LNCAP (cell line): ENCODE measurements at regions not wholly inside any gene's neighbourhood (a gene's known extent, or its start where the extent isn't known, plus 50 kb on each side); places are given as distances from the start of the nearest gene placed in this dataset.

Source experiments
- CTCF ChIP-seq: fragments of 450-650 bp; IDR thresholded peaks from 2 replicates; pipeline ENCODE4 v1.5.1; 2017; ENCODE audit warnings: mild to moderate bottlenecking

GRCh38 chr2:116513991-116514390 lies 1300.5 kb upstream of the DDX18 start:
- TF ChIP-seq CTCF, result no peak

- TF ChIP-seq CTCF, result no peak
These were observed 1296.6 kb upstream of the DDX18 start for GRCh38 chr2:116517936-116518335.

- no peak for TF ChIP-seq CTCF
These were observed 1276.7 kb upstream of the DDX18 start for GRCh38 chr2:116537811-116538210.

GRCh38 chr2:116545286-116546068 lies 1269.0 kb upstream of the DDX18 start:
- TF ChIP-seq CTCF, result no peak

- TF ChIP-seq CTCF, result no peak
These were observed 1234.3 kb upstream of the DDX18 start for GRCh38 chr2:116580209-116580608.

GRCh38 chr2:116582850-116583249 lies 1231.6 kb upstream of the DDX18 start:
- no peak for TF ChIP-seq CTCF

GRCh38 chr2:116585669-116586327 lies 1228.7 kb upstream of the DDX18 start:
- no peak for TF ChIP-seq CTCF
